22Rv1 (cell line): ENCODE measurements at regions not wholly inside any gene's neighbourhood (a gene's known extent, or its start where the extent isn't known, plus 50 kb on each side); places are given as distances from the start of the nearest gene placed in this dataset.

Source experiments
- CTCF ChIP-seq: fragments of 450-650 bp; IDR thresholded peaks from 2 replicates; pipeline ENCODE4 v1.5.1; 2017; ENCODE audit warnings: mild to moderate bottlenecking
- ZFX ChIP-seq: fragments of 450-650 bp; IDR thresholded peaks from 2 replicates; pipeline ENCODE4 v1.6.1; 2017; ENCODE audit warnings: antibody characterized with exemption, borderline replicate concordance

GRCh38 chr10:75335191-75335590 lies 66.4 kb downstream of the ZNF503 start:
- TF ChIP-seq CTCF, result no peak
- no peak for TF ChIP-seq ZFX
